MM.1S (cell line): ENCODE measurements at regions not wholly inside any gene's neighbourhood (a gene's known extent, or its start where the extent isn't known, plus 50 kb on each side); places are given as distances from the start of the nearest gene placed in this dataset.

Experiments
- EZH2 ChIP-seq: fragments of 300-600 bp; sonication (generic); optimal IDR thresholded peaks from 2 replicates; pipeline ENCODE3; 2017; ENCODE audit warnings: low read depth, mild to moderate bottlenecking, antibody characterized with exemption, low read length, mixed read lengths
- TF ChIP-seq, protein P1 (sequence below): fragments of 300-600 bp; sonication (generic); IDR thresholded peaks from 2 replicates; pipeline ENCODE4 v1.5.1; 2016; ENCODE audit warnings: antibody characterized with exemption, low read length, mixed read lengths

DNA sequence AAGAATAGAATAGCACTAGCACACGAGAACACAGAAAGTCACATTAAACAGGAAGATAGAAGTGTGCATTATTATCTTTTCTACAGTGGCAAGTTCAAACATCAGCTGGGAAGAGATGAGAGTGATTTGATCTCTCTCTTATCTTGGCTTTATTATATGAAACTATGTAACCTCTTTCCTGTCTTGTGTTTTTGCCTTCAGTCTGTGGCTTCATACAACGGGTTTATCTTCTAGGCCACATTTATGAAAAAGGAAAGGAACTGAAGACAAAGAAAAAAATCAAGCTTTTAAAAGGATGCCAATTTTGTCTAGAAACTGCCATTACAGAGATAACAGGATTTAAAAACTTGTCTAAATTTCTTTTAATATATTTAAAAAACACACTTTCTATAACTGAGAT, 983.6 kb downstream of the RPA4 start:
- TF ChIP-seq, protein P1, sequence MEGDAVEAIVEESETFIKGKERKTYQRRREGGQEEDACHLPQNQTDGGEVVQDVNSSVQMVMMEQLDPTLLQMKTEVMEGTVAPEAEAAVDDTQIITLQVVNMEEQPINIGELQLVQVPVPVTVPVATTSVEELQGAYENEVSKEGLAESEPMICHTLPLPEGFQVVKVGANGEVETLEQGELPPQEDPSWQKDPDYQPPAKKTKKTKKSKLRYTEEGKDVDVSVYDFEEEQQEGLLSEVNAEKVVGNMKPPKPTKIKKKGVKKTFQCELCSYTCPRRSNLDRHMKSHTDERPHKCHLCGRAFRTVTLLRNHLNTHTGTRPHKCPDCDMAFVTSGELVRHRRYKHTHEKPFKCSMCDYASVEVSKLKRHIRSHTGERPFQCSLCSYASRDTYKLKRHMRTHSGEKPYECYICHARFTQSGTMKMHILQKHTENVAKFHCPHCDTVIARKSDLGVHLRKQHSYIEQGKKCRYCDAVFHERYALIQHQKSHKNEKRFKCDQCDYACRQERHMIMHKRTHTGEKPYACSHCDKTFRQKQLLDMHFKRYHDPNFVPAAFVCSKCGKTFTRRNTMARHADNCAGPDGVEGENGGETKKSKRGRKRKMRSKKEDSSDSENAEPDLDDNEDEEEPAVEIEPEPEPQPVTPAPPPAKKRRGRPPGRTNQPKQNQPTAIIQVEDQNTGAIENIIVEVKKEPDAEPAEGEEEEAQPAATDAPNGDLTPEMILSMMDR, result no peak
- no peak for TF ChIP-seq EZH2
